IgD-negative memory B cell (primary cell): ENCODE measurements at regions not wholly inside any gene's neighbourhood (a gene's known extent, or its start where the extent isn't known, plus 50 kb on each side); places are given as distances from the start of the nearest gene placed in this dataset.
"Not testable (repeated sequence)": the region's sequence is repeated elsewhere in the genome, so short reads cannot be mapped to it uniquely, and the experiment has no call there.

ENCODE experiments used
- H3K27ac Mint-ChIP-seq, 3 donors: one replicate each; pipeline ENCODE4 v1.8.0; 2020 to 2022; ENCODE audit warnings: mild to moderate bottlenecking in 3 of 3, mixed read lengths in 3 of 3, moderate library complexity in 1 of 3
- H3K27me3 Mint-ChIP-seq: one replicate; pipeline ENCODE4 v1.8.0; 2021; ENCODE audit warnings: mixed read lengths
- H3K36me3 Mint-ChIP-seq: one replicate; pipeline ENCODE4 v1.8.0; 2020; ENCODE audit warnings: mild to moderate bottlenecking, mixed read lengths
- H3K4me1 Mint-ChIP-seq, 3 donors: one replicate each; pipeline ENCODE4 v1.8.0; 2020 to 2022; ENCODE audit warnings: mixed read lengths in 3 of 3, mild to moderate bottlenecking in 1 of 3
- H3K4me3 Mint-ChIP-seq, 4 donors: one replicate each; pipeline ENCODE4 v1.8.0; 2020 to 2022; ENCODE audit warnings: mild to moderate bottlenecking in 4 of 4, mixed read lengths in 4 of 4, moderate library complexity in 3 of 4
- H3K9me3 Mint-ChIP-seq, 3 donors: one replicate each; pipeline ENCODE4 v1.8.0; 2020 to 2021; ENCODE audit warnings: mixed read lengths in 3 of 3, mild to moderate bottlenecking in 1 of 3

- H3K27ac Mint-ChIP-seq = no peak overlapping the region
- H3K4me3 Mint-ChIP-seq = no peak overlapping the region
- H3K4me1 Mint-ChIP-seq = peaks cover 0 to 2% (median 0%) of the 10 kb centered on the region in 3 donors
- no peaks in the 10 kb centered on the region for H3K9me3 Mint-ChIP-seq
- H3K27me3 Mint-ChIP-seq = peaks cover 20% of the 10 kb centered on the region
- H3K36me3 Mint-ChIP-seq = peaks cover 2% of the 10 kb centered on the region
Observed at GRCh38 chr15:79682851-79683288, 213.9 kb downstream of the MTHFS start.

GRCh38 chr15:79689030-79689429 lies 207.8 kb downstream of the MTHFS start:
- H3K9me3 Mint-ChIP-seq = peaks cover 4 to 5% (median 4%) of the 10 kb centered on the region in 3 donors
- H3K36me3 Mint-ChIP-seq = no peaks in the 10 kb centered on the region
- H3K4me3 Mint-ChIP-seq = no peak overlapping the region
- H3K4me1 Mint-ChIP-seq = peaks cover 0 to 2% (median 0%) of the 10 kb centered on the region in 3 donors
- no peak overlapping the region for H3K27ac Mint-ChIP-seq
- H3K27me3 Mint-ChIP-seq = peaks cover 8% of the 10 kb centered on the region

GRCh38 chr15:79700951-79701480 lies 195.8 kb downstream of the MTHFS start:
- H3K27me3 Mint-ChIP-seq = peaks cover 12% of the 10 kb centered on the region
- no peaks in the 10 kb centered on the region for H3K36me3 Mint-ChIP-seq
- no peak overlapping the region for H3K27ac Mint-ChIP-seq
- no peaks in the 10 kb centered on the region for H3K4me1 Mint-ChIP-seq
- peaks cover 0 to 2% (median 2%) of the 10 kb centered on the region in 3 donors for H3K9me3 Mint-ChIP-seq
- no peak overlapping the region for H3K4me3 Mint-ChIP-seq

GRCh38 chr15:79702621-79703020 lies 194.2 kb downstream of the MTHFS start:
- H3K4me1 Mint-ChIP-seq = no peaks in the 10 kb centered on the region

GRCh38 chr15:79721256-79721655 lies 175.6 kb downstream of the MTHFS start:
- no peak overlapping the region for H3K27ac Mint-ChIP-seq
- no peak overlapping the region for H3K4me3 Mint-ChIP-seq
- peaks cover 0 to 7% (median 3%) of the 10 kb centered on the region in 3 donors for H3K9me3 Mint-ChIP-seq
- H3K4me1 Mint-ChIP-seq = no peaks in the 10 kb centered on the region
- no peaks in the 10 kb centered on the region for H3K36me3 Mint-ChIP-seq
- H3K27me3 Mint-ChIP-seq = peaks cover 7% of the 10 kb centered on the region

More at GRCh38 chr15:79702621-79703020, 194.2 kb downstream of the MTHFS start:
- H3K4me3 Mint-ChIP-seq = no peak overlapping the region
- H3K9me3 Mint-ChIP-seq = peaks cover 2 to 5% (median 3%) of the 10 kb centered on the region in 3 donors
- H3K27me3 Mint-ChIP-seq = peaks cover 15% of the 10 kb centered on the region
- H3K27ac Mint-ChIP-seq = no peak overlapping the region
- no peaks in the 10 kb centered on the region for H3K36me3 Mint-ChIP-seq

DNA sequence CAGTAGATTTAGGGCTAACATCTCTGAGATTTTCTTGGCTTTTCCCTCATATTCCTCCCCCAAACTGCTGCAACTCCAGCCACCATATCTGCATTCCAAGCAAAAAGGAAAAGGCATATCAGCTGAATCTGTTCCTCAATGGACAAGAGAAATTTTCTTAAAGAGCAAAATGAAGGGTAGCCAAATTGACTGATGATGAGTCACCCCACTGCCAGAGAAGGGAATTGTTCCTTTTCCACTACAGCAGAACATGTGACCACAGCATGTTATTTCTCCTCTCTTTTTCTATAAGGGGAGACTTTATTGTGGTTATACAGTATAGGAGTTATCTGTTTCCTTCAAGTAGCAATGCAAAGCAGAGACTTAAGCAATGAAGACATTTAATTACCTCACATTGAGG lies 172.5 kb downstream of the MTHFS start:
- H3K27me3 Mint-ChIP-seq = peaks cover 19% of the 10 kb centered on the region
- no peak overlapping the region for H3K4me3 Mint-ChIP-seq
- H3K27ac Mint-ChIP-seq = no peak overlapping the region
- no peaks in the 10 kb centered on the region for H3K36me3 Mint-ChIP-seq
- no peaks in the 10 kb centered on the region for H3K4me1 Mint-ChIP-seq
- peaks cover 0 to 7% (median 3%) of the 10 kb centered on the region in 3 donors for H3K9me3 Mint-ChIP-seq

- Mint-ChIP-seq H3K27me3 (peaks cover 21% of the 10 kb centered on the region), H3K4me1 (no peaks in the 10 kb centered on the region), H3K36me3 (no peaks in the 10 kb centered on the region), H3K27ac (no peak overlapping the region), H3K9me3 (peaks cover 1 to 7% (median 3%) of the 10 kb centered on the region in 3 donors), H3K4me3 (no peak overlapping the region)
Observed at GRCh38 chr15:79724804-79725203, 172.0 kb downstream of the MTHFS start.

- Mint-ChIP-seq H3K9me3 (peaks cover 0 to 5% (median 3%) of the 10 kb centered on the region in 3 donors), H3K4me1 (no peaks in the 10 kb centered on the region), H3K27me3 (peaks cover 15% of the 10 kb centered on the region), H3K36me3 (no peaks in the 10 kb centered on the region), H3K27ac (no peak overlapping the region), H3K4me3 (no peak overlapping the region)
Observed at GRCh38 chr15:79728867-79729266, 167.9 kb downstream of the MTHFS start.

DNA sequence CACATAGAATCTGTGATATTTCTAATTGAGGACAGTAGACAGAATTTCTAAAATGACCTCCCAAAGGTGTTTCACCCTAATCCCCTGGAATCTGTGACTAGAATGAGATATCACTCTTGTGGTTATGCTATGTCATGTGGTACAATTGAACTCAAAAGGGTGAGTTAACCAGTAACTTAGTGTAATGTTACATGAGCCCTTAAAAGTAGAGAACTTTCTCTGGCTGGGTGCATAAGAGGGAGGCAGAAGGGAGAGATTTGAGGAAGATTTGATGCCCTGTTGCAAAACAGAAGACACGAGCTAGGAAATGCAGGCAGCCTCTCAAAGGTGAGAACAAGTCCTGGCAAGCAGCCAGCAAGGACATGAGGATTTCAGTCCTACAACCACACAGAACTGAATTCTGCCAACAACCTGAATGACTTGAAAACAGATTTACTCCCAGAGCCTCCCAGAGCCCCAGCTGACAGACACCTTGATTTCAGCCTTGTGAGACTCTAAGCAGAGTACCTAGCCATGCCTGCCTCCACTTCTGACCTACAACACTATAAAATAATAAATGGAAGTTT lies 160.3 kb downstream of the MTHFS start:
- peaks cover 2 to 19% (median 6%) of the 10 kb centered on the region in 3 donors for H3K9me3 Mint-ChIP-seq
- H3K36me3 Mint-ChIP-seq = no peaks in the 10 kb centered on the region
- no peaks in the 10 kb centered on the region for H3K4me1 Mint-ChIP-seq
- H3K27me3 Mint-ChIP-seq = peaks cover 5% of the 10 kb centered on the region
- no peak overlapping the region for H3K27ac Mint-ChIP-seq
- no peak overlapping the region for H3K4me3 Mint-ChIP-seq

- Mint-ChIP-seq H3K27me3 (peaks cover 5% of the 10 kb centered on the region), H3K27ac (no peak overlapping the region), H3K36me3 (no peaks in the 10 kb centered on the region), H3K4me3 (no peak overlapping the region), H3K4me1 (no peaks in the 10 kb centered on the region), H3K9me3 (peaks cover 4 to 22% (median 4%) of the 10 kb centered on the region in 3 donors)
Observed at GRCh38 chr15:79738143-79738542, 158.7 kb downstream of the MTHFS start.

DNA sequence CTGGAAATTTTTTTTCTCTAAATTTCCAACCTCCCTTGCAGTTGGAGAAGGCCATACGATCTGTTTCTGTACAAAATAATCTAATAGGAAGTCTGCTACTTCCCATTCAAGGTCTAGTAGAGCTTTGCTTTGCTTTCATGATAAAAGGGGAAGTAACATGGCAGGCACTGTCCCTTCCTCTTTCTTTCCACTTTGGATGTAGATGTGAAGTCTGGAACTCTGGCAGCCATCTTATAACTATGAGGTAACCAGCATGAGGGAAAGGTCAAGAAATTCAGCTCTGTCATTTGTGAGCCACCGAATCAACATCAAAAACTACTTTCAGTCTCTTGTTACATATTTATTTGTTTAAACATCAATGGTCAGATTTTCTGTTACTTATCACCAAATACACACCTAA lies 156.3 kb downstream of the MTHFS start:
- Mint-ChIP-seq H3K27ac (no peak overlapping the region), H3K4me1 (no peaks in the 10 kb centered on the region), H3K4me3 (no peak overlapping the region), H3K27me3 (peaks cover 3% of the 10 kb centered on the region), H3K36me3 (no peaks in the 10 kb centered on the region), H3K9me3 (peaks cover 2 to 22% (median 3%) of the 10 kb centered on the region in 3 donors)

DNA sequence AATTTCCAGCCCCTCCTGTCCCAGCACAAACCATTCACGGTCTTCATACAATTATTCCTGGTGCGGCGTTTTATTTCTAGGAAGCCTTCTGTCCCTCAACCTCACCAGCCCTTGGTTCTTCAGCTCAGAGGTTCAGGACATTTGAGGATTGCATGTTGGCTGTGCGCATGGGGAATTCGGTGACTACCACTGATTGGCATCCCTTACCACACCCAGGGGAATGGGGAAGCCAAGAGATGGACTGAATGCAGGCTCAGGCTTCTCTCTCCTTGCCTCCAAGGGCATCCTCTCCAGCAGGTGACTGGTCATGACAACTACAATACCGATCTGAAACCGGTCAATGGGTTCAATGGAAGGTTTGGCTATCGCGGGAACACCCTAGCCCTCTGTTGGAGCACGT lies 153.8 kb downstream of the MTHFS start:
- H3K27me3 Mint-ChIP-seq = no peaks in the 10 kb centered on the region
- peaks cover 3 to 22% (median 4%) of the 10 kb centered on the region in 3 donors for H3K9me3 Mint-ChIP-seq
- no peak overlapping the region for H3K27ac Mint-ChIP-seq
- H3K4me1 Mint-ChIP-seq = no peaks in the 10 kb centered on the region
- no peak overlapping the region for H3K4me3 Mint-ChIP-seq
- H3K36me3 Mint-ChIP-seq = no peaks in the 10 kb centered on the region

GRCh38 chr15:79744485-79744884 lies 152.3 kb downstream of the MTHFS start:
- H3K4me1 Mint-ChIP-seq, H3K36me3 Mint-ChIP-seq, H3K27me3 Mint-ChIP-seq, H3K27ac Mint-ChIP-seq: not testable (repeated sequence)
- Mint-ChIP-seq H3K4me3 (peak overlapping the region in 1 of 4 donors; percentile 8), H3K9me3 (peaks cover 3 to 22% (median 6%) of the 10 kb centered on the region in 3 donors)

GRCh38 chr15:79756365-79756764 lies 140.4 kb downstream of the MTHFS start:
- Mint-ChIP-seq H3K4me1 (no peaks in the 10 kb centered on the region), H3K27ac (peak overlapping the region in 1 of 3 donors; percentile 57), H3K9me3 (peaks cover 2% of the 10 kb centered on the region in 3 donors), H3K4me3 (no peak overlapping the region), H3K36me3 (no peaks in the 10 kb centered on the region), H3K27me3 (peaks cover 13% of the 10 kb centered on the region)

DNA sequence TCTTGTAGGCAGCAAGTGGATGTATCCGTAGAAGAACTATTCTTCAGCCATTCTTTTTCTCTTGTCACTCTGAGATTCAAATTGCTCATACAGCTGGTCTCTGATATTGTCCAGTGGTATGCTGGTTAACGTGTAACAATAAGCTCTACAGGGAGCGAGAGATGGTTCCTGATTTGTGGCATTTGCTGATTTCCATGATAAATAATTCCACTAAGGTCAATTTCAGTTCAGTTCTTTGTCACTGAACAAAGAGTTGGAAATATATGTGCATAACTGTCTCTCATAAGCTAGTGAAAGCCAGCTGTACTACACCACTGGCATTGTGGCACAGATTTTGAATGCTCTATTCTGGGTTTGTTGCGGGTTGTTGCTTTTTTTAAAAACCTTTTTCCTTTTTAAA lies 131.7 kb downstream of the MTHFS start:
- Mint-ChIP-seq H3K9me3 (peaks cover 2 to 20% (median 6%) of the 10 kb centered on the region in 3 donors), H3K4me3 (no peak overlapping the region), H3K27me3 (peaks cover 5% of the 10 kb centered on the region), H3K36me3 (no peaks in the 10 kb centered on the region), H3K27ac (no peak overlapping the region), H3K4me1 (no peaks in the 10 kb centered on the region)

GRCh38 chr15:79769069-79769481 lies 127.7 kb downstream of the MTHFS start:
- Mint-ChIP-seq H3K27ac (no peak overlapping the region), H3K4me1 (no peaks in the 10 kb centered on the region), H3K4me3 (no peak overlapping the region)

More at GRCh38 chr15:79769069-79769481, 127.7 kb downstream of the MTHFS start:
- H3K9me3 Mint-ChIP-seq = peaks cover 0 to 9% (median 2%) of the 10 kb centered on the region in 3 donors
- no peaks in the 10 kb centered on the region for H3K36me3 Mint-ChIP-seq
- peaks cover 3% of the 10 kb centered on the region for H3K27me3 Mint-ChIP-seq
